Right atrium auricular region (tissue), 2 donors: ENCODE measurements at regions not wholly inside any gene's neighbourhood (a gene's known extent, or its start where the extent isn't known, plus 50 kb on each side); places are given as distances from the start of the nearest gene placed in this dataset.

Experiments used
- DNase-seq: peaks from one replicate; pipeline ENCODE4 v3.0.0-alpha.2; 2019; ENCODE audit warnings: low spot score
- H3K27ac ChIP-seq, 2 donors: fragments of 200-600 bp; sonication (generic); 1 replicate in 1 of 2; 2 replicates in 1 of 2; pipeline ENCODE4 v1.5.1; 2016 to 2019
- H3K27me3 ChIP-seq, 2 donors: fragments of 200-600 bp; sonication (generic); one replicate each; pipeline versions ENCODE4 v1.5.1 to v1.6.0; 2017 to 2019
- H3K36me3 ChIP-seq: fragments of 200-600 bp; sonication (generic); one replicate; pipeline ENCODE4 v1.5.1; 2016
- H3K4me1 ChIP-seq, 2 donors: fragments of 200-600 bp; sonication (generic); one replicate each; pipeline versions ENCODE4 v1.5.1 to v1.6.0; 2017 to 2019
- H3K4me3 ChIP-seq, 2 donors: fragments of 200-600 bp; sonication (generic); 1 replicate in 1 of 2; 2 replicates in 1 of 2; pipeline ENCODE4 v1.5.1; 2017 to 2019; ENCODE audit warnings: mild to moderate bottlenecking in 1 of 2, moderate library complexity in 1 of 2
- H3K9me3 ChIP-seq, 2 donors: fragments of 200-600 bp; sonication (generic); one replicate each; pipeline ENCODE4 v1.5.1; 2019
- CTCF ChIP-seq, 2 donors: fragments of 200-600 bp; sonication (generic); IDR thresholded peaks; one replicate each; pipeline ENCODE4 v1.5.1; 2019; ENCODE audit warnings: antibody characterized with exemption in 2 of 2

- peaks cover 9 to 21% of the 10 kb centered on the region in 2 donors for H3K9me3 ChIP-seq
- H3K27ac ChIP-seq: no peak overlapping the region
- DNase-seq: no peak
Observed at GRCh38 chr3:193954752-193955151, 181.2 kb upstream of the HES1 start.

GRCh38 chr3:193955719-193956118, 180.2 kb upstream of the HES1 start:
- H3K9me3 ChIP-seq: peaks cover 9 to 21% of the 10 kb centered on the region in 2 donors
- H3K27ac ChIP-seq: no peak overlapping the region
- no peak for DNase-seq
- H3K4me1 ChIP-seq: no peaks in the 10 kb centered on the region
- TF ChIP-seq CTCF (IDR thresholded peaks at IDR 0.05): no peak
- H3K27me3 ChIP-seq: no peaks in the 10 kb centered on the region
- no peaks in the 10 kb centered on the region for H3K36me3 ChIP-seq
- H3K4me3 ChIP-seq: no peak overlapping the region

More at GRCh38 chr3:193954752-193955151, 181.2 kb upstream of the HES1 start:
- no peak for TF ChIP-seq CTCF (IDR thresholded peaks at IDR 0.05)
- no peaks in the 10 kb centered on the region for H3K4me1 ChIP-seq
- H3K4me3 ChIP-seq: no peak overlapping the region
- no peaks in the 10 kb centered on the region for H3K36me3 ChIP-seq
- no peaks in the 10 kb centered on the region for H3K27me3 ChIP-seq

GRCh38 chr3:193959861-193960260, 176.1 kb upstream of the HES1 start:
- TF ChIP-seq CTCF (IDR thresholded peaks at IDR 0.05): no peak
- H3K4me1 ChIP-seq: no peaks in the 10 kb centered on the region
- peaks cover 9% of the 10 kb centered on the region in 2 donors for H3K9me3 ChIP-seq
- no peak for DNase-seq
- no peaks in the 10 kb centered on the region for H3K36me3 ChIP-seq
- H3K27me3 ChIP-seq: no peaks in the 10 kb centered on the region
- H3K4me3 ChIP-seq: no peak overlapping the region
- no peak overlapping the region for H3K27ac ChIP-seq

GRCh38 chr3:193960487-193961274, 175.3 kb upstream of the HES1 start:
- no peaks in the 10 kb centered on the region for H3K36me3 ChIP-seq
- peaks cover under 1% of the 10 kb centered on the region in 2 donors for H3K9me3 ChIP-seq
- no peaks in the 10 kb centered on the region for H3K27me3 ChIP-seq
- H3K4me1 ChIP-seq: no peaks in the 10 kb centered on the region
- no peak for DNase-seq
- H3K27ac ChIP-seq: no peak overlapping the region
- no peak for TF ChIP-seq CTCF (IDR thresholded peaks at IDR 0.05)
- no peak overlapping the region for H3K4me3 ChIP-seq

- no peak for TF ChIP-seq CTCF (IDR thresholded peaks at IDR 0.05)
- Histone ChIP-seq H3K27ac (no peak overlapping the region), H3K9me3 (no peaks in the 10 kb centered on the region), H3K4me3 (no peak overlapping the region), H3K36me3 (no peaks in the 10 kb centered on the region), H3K27me3 (no peaks in the 10 kb centered on the region), H3K4me1 (no peaks in the 10 kb centered on the region)
- DNase-seq: no peak
Observed at GRCh38 chr3:193962986-193963685, 172.8 kb upstream of the HES1 start.
